ENCODE measurements at regions not wholly inside any gene's neighbourhood (a gene's known extent, or its start where the extent isn't known, plus 50 kb on each side); places are given as distances from the start of the nearest gene placed in this dataset.

DNA sequence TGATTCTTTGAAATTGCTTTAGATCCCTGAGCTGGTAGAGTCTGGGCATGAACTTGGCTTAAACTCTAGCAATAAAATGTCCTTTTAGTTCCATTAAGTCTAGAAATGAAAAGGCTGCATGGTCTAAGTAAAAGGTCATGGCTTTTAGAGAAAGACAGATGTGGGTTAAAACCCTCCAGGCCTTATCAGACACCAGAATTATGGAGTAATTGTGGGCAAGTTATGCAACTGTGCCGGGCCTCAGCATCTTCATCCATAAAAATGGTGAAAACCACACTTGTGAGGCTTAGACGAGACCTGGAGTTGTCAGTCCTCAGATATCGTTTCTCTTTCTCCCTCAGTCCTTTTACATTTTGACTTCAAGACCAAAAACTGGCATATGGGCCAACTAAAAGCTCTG lies 597.9 kb upstream of the KIRREL3 start:
- DNase-seq (ENCODE audit: low read depth), result no peak

DNA sequence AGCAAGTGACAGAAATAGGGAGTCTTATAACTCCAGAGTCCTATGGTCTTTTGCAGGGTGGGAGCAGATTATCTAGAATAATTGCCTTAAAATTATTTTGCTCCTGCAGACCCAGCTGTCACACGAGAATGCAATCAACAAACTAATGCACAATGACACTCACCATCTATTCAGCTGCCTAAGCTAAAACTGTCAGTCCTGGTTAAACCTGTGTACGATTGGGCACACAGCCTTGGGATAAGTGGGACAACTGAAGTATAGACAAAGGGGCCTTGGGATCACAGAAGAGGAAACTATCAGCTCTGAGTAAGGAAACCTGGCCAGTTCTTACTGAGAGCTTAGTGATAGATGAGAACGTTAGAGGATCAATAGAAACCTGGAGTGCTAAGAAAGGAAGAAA lies 595.9 kb upstream of the KIRREL3 start:
- no peak for DNase-seq (ENCODE audit: low read depth)

DNA sequence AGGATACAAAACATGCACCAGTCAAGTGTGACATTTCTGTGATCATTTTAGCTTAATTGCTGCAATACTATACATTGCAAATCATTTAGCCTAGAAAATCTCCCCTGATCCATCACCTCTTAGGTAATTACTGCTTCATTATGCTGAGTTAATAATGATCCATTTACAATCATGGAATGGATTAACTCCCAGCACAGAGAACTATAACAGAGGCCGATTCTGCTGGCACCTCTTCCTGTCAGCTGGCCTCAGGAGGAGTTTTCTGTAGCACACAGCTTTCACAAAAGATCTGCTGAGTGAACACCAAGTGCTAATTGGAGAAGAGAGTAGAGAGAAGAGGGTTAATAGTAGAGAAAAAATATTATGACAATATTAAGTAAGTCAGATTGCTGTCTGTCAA lies 591.8 kb upstream of the KIRREL3 start:
- no peak for DNase-seq (ENCODE audit: low read depth)

DNA sequence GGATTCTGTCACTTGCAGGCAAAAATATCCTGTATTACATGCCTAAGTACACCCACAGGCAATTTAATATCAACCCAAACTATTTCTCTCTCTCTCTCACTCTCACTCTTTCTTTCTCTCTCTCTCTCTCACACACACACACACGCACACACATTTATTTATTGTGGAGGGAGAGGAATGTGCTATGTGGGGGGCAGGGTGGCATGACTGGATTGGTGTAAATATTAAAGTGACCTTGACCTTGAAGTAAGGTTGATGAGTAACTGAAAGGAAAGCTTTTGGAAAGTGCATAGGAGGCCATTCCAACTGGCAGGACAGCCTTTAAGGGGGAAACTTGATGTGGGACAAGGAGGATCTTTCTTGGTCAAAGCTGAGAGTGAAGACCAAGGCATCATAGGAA lies 589.7 kb upstream of the KIRREL3 start:
- no peak for DNase-seq (ENCODE audit: low read depth)

DNA sequence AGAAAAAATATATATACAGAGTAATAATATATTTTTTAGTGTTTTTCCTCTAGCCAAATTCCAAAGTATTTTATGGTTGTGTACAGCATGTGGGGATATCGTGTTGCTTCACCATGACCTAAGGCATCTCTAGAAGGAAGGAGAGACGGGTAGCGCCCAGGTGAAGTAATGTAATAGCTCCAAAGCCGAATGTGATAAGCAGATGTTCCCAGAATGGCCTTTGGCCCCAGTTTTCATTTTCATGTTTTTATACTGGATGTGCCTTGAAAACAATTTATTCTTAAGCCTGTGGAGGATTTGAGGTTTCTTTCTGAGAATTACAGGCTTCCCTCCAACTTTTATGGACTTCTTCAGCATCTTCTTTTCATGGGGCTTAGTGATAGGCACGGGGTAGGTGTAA lies 587.9 kb upstream of the KIRREL3 start:
- DNase-seq (ENCODE audit: low read depth), result no peak

DNA sequence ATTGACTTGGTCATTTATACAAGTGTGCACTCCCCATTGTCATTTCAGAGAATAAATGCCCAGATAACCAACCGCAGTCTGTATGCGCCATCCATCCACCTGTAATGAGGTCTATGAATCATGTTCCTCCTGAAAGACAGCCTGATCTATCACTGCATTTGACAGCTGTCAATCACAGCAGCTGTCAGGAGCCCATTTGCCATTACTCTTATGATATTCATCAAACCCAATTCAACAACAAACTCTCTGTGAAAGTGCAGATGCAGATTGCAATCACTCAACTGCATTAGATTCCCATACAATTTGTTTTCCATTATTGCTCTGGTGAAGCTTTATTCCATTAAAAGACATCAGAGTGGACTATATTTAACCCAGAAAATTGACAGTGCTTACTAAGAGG lies 586.9 kb upstream of the KIRREL3 start:
- no peak for DNase-seq (ENCODE audit: low read depth)

DNA sequence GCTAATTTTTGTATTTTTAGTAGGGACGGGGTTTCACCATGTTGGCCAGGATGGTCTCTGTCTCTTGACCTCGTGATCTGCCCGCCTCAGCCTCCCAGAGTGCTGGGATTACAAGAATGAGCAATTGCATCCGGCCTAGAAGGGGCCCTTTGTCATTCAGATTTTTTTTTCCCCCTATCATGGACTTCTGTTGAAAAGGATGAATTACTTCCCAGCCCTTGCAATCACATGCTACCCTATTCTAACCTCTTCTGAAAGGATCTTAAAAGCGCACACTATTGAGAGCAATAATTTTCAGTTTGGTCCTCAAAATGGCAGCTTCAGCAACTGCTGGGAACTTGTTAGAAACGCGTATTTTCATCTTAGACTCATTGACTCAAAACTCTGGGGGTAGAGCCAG lies 575.6 kb upstream of the KIRREL3 start:
- no peak for DNase-seq (ENCODE audit: low read depth)

DNA sequence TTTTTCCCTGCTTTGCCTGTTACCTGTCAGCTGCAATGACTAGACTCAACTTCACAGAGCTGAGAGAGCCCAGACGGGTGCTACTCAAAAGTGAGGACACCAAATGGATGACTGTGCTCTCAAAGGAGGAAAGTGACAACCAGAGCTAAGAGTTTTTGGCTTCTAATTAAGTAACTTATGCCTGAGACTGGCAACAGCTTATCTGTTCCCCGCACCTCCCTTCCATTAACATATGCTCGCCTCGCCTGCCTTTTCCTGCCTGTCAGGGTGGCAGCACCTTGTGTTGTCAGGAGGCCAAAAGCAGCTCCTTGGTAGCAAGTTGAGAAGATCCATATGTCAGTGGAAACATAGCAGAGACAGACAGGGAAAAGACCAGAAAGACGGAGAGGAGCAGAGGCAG lies 573.9 kb upstream of the KIRREL3 start:
- DNase-seq (ENCODE audit: low read depth), result no peak

DNA sequence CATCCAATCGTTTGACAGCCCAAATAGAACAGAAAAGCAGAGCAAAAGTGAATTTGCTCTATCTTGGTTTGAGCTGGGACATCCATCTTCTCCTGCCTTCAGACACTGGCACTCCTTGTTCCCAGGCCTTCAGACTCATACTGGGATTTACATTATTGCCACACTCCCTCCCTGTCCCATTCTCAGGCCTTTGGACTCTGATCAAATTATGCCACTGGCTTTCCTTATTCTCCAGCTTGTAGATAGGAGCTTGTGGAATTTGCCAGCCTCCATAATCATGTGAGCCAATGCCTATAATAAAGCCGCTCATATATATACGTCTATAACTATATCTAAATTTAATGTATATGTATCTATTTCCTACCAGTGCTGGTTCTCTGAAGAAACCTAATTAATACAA lies 568.3 kb upstream of the KIRREL3 start:
- DNase-seq (ENCODE audit: low read depth), result no peak

DNA sequence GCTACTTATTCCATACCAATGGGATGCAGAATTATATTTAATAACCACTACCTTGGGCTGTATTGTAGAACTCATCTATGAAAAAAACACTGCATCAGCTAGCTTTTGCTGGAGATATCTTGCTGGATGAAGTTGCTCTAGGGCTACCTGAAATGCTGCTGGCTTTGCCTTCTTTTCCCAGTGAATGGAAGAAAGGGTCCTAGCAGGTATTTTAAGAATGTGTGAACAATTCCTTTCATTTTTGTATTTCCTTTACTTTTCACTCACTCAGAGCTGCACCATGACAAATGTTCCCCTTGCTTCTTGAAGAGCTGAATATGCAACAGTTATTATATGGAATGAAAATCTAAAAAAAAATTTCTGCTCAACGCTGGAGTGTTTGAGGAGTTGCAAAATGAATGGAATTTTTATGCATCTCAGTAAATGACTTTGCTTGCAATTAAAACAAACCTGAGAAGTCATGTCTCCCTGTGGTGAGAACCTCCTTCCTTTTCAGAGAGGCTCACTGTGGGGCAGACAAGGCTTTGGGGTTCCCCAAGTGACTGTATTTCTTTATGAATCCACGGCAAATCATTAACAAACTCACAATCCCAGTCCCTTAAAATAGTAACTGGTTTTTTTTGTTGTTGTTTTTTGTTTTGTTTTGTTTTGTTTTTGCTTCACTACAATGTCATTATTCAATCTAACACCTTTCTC lies 566.8 kb upstream of the KIRREL3 start:
- DNase-seq (ENCODE audit: low read depth), result no peak

DNA sequence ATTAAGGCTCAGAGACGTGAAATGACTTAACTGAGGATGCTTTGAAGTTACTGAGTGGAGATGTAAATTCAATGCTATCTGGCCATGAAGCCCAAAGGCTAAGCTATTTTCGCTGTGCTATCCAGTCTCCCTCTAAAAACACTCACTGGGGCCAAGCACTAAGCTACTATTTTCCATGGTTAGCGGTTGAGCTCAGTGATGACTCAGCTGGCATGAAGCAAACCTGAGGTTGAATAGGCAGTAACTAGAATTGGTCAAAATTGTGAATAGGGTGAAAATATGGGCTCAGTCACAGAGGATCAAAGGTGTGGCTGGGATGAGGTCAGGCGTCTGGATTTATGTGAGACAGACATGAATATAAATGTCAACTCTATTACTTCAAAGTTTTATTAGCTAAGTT lies 564.2 kb upstream of the KIRREL3 start:
- no peak for DNase-seq (ENCODE audit: low read depth)

DNA sequence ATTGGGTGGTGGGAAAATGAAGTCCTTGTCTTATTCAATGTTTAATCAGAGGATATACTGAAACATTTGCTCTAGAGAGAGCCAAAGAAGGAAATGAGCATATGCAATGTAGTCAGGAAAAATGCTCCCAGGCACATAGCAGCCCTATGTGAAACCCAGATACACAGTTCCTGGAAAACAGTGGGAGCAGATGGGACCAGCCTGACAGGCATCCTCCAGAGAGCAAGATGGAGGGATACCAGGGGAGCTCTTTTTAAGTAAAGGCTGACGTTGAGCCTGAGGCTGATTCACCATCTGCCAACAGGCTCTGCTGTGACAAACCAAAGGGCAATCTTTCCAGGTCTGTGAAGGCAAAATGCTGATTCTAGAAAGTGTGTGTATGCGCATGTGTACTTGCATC lies 559.4 kb upstream of the KIRREL3 start:
- DNase-seq (ENCODE audit: low read depth), result no peak

DNA sequence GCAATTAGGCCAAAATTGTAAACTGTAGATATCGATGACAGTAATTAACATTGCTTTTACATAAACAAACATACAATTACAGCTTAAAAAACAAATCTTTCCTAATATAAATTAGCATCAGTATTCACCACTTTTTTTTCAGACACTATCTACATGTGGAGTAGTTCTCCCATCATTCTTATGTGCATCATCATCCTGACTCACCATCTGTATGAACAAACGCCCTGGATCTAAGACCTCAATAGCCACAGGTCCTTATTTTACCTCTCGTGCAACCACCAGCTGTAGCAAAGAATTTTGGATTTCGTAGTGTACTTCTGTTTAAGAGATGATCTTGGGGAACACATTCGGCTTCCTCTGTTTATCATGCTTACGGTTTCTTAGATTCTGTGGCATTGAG lies 551.9 kb upstream of the KIRREL3 start:
- no peak for DNase-seq (ENCODE audit: low read depth)

DNA sequence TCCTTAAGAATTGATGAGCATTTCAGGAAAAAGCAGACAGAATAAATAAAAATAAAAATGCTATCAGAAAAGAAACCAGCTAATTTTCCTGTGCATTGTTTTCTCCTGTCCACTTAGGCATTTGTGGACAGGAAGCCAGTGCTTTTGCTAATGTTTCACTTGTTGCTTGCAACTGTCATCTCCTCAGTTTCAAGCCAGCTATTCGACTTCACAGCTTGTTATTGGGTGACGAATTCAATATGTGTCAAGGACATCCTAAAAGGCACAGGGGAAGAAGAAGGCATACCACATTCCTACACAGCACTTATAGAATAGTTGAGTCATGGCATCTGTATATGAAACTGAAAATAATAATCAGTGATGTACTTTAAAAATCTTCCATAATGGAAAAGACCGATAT lies 530.6 kb upstream of the KIRREL3 start:
- no peak for DNase-seq (ENCODE audit: low read depth)

DNA sequence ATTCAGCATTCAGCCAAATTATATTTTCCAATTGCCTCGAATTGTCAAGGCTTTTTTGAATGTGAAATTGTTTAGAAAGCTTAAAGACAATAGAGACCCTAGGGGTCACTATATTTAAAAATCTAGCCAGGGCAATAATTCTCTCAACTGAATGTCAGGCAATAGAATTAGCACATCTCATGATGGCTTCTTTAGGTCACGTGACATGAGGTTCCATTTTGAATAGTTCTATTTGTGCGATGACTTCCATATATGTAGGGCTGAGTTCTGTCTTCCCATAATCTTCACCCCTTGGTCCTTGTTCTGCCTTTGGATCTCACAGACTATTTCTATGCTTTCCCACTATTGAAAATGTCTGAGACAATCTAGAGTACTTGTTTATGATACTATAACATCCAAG lies 527.7 kb upstream of the KIRREL3 start:
- DNase-seq (ENCODE audit: low read depth), result no peak

DNA sequence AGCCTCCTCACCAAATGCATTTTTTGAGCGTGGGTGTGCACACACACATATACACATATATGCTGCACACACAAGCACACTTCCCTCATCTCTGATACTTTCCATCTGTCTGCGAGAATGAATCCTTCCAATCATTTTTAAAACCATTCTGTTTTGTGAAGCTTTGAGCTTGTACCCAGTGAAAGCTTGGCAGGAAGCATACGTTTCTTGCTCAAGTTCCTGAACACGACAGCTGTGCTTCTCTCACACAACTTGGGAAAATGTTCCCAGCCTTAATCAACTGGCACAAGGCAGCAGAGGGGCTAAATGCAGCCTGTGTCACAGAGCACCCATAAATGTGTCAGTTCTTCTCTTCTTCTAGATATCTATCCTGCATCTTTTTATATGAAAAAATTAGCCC lies 524.0 kb upstream of the KIRREL3 start:
- DNase-seq (ENCODE audit: low read depth), result no peak

DNA sequence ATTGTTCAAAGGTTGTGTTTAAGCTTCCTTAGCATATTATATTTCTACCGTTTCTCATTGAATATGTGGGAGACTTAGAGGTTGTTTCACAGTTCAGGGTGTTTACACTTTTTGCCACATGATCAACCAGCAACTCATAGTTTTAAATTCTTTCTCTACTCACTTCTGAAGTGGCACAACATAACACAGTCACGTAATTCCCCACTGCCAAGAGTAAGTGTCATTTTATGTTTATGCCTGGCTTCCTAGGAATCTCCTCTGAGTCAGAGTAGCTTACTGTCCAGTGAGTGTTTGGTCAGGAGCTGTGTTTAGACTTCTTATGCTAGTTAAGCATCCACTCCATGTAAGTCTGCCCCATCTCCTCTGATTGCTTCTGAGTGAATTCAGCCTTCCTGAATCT lies 520.8 kb upstream of the KIRREL3 start:
- no peak for DNase-seq (ENCODE audit: low read depth)

DNA sequence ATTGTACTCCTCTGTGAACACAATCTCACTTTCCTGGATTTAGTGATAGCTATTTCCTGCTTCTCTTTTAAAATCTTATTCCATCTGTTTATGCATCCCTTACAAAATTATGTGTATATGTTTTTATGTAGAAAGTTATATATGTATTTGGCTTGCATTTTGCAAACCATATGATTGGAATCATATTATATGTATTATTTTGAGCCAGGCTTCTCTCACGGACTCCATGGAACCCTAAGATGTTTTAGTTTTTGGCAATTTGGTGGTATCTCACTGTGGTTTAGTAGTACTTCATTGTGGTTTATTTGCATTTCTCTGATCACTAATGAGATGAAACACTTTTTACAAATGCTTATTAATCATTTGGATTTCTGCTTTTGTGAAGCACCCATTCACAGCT lies 507.3 kb upstream of the KIRREL3 start:
- DNase-seq (ENCODE audit: low read depth), result no peak

DNA sequence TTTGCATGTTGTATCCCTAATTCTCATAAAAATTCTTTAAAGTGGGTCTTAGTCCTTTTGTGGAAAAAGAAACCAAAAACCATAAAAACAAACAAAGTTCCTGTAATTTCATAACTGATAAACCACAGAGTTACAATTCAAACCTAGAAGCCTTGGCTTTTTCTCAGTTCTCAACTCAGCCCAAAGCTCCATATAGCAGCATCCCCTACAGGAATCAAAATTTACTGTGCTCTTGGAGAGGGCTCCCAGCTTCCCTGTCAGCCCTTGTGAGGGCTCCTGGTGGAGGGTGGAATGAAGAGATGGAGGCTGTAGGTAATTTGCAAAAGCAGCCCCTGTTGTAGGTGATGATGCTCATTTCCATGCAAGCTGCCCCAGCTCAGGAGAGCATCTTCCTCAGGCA lies 506.1 kb upstream of the KIRREL3 start:
- DNase-seq (ENCODE audit: low read depth), result no peak

DNA sequence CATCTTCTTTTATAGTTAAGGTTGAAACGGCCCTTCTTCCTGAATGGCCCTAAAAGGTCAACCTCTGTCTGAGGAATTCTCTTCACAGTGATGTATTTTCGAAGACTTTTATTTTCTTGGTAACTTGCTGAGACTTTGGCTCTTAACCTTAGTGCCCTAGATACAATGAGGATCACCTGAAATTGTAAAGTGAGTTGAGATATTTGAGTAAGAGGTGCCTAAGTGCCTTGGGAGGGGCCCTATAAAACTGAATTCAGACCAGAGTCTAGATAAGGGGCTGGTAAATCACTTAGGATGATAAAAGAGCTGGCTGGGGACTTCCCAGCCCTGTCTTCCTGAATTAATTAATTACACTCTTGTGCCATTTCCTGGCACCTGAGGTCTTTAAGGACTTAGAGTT lies 505.6 kb upstream of the KIRREL3 start:
- no peak for DNase-seq (ENCODE audit: low read depth)

DNA sequence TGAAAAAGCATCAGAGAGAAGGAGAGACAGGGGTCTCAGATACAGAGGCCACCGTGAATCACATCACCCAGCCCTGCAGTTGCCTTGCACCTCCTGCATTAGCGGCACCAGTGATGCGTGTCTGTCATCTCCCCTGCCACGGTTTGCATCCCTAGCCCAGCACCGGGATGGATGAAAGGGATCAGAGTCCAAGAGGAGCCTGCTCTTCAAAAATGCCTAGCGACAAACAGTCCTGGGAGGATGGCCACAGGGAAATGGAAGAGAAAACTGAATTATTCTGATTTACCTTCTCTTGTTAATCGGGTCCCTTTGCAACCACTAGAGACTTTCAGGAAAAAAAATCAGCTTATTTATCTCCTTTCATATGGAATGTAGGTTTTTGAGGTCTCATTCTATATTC lies 495.6 kb upstream of the KIRREL3 start:
- no peak for DNase-seq (ENCODE audit: low read depth)

DNA sequence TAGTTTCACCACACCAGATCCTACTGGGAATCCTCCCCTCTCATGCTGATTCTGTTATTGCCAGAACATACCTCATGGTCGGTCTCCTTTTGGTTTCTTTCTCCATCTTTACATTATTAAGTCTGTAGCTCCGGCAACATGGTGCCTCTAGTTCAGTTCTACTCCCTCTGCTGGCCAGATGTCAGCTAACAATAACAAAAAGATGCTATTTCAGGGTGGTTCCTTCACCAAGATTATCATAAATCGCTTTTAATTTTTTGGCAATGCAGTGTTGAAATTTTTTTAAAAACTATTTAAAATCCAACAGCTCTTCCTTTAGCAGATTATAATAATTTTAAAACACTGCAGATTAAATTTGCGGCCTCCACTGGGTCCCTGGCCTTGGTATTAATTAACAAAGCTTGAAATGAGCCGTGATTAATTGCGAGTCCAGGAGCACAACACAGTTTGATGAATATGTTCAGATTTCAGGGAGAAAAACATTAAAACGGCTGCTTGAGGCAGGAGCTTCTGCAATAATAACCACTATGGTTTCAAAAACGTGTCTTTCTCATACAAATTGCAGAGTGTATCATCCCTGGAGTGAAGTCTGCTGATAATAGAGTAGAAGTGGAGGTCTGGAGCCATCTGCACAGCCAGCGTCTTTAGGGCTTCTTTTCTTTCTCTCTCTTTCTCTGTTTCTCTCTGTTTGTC lies 492.9 kb upstream of the KIRREL3 start:
- no peak for DNase-seq (ENCODE audit: low read depth)

DNA sequence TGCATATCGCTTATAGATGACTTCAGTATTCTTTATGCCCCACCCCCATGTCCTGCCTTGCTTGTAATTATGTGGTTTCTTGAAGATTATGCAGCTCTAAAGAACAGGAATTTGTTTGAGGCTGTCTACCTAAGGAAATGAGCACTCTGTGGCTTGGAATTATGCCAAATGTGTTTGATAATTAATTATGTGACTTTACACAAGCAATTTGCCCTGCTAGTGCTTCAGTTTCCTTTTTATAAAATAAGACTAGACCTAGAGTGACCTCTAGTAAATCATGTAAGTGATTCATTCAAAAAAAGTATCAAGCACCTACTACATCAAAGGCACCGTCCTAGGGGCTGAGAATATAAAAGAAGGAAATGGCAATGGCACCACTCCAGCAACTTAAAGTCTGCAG lies 491.5 kb upstream of the KIRREL3 start:
- DNase-seq (ENCODE audit: low read depth), result no peak

DNA sequence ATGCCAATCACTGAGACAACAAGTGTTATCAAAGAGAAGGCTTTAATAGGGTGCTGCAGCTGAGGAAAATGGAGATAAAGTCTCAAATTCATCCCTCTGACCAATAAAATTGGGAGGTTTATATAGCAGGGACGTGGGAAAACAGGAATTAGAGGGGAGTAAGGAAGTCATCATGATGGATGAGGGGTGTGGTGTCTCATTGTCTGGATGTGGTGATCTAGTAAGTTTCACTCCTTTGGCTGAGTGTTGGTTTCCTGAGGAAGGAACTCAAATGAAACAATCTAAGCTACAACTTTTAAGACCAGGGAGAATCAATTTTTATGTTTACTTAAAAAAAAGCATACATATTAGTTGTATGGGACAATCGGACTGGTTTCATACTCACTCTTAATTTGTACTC lies 491.0 kb upstream of the KIRREL3 start:
- no peak for DNase-seq (ENCODE audit: low read depth)

Data from stimulated activated CD8-positive, alpha-beta memory T cell treated with anti-CD3 and anti-CD28 coated beads, Interleukin-7, amount 100 ng/mL, for 24 hours (primary cell).